HepG2 (cell line): ENCODE measurements at regions not wholly inside any gene's neighbourhood (a gene's known extent, or its start where the extent isn't known, plus 50 kb on each side); places are given as distances from the start of the nearest gene placed in this dataset.

ENCODE experiments used
- ATAC-seq: fragments of 200-7000 bp; cut with Tn5 transposase; 3 replicates; pipeline ENCODE4 v1.9.1; 2020; ENCODE audit warnings: mild to moderate bottlenecking, moderate library complexity
- BruUV-seq: library from RNA; stranded (reverse); fragments of 400-500 nt; replicated peaks from 2 replicates; lab custom pipeline; 2021; lab: Mats Ljungman, UMichigan
- CTCF ChIA-PET: fragments of 300-600 bp; formaldehyde crosslinking; extraction: SDS; loops from one replicate; lab custom pipeline; 2021; ENCODE audit warnings: low total read pairs, inconsistent platforms, low intra/inter-chr PET ratio; lab: Yijun Ruan, JAX
- POLR2A ChIA-PET: fragments of 350-600 bp; sonication (Branson Sonifier 250); formaldehyde crosslinking; loops from one replicate; lab custom pipeline; 2020; ENCODE audit warnings: antibody characterized with exemption, inconsistent platforms; lab: Yijun Ruan, JAX
- DNase-seq: peaks from one replicate; pipeline ENCODE4 v3.0.0-alpha.2; 2015; ENCODE audit warnings: low spot score
- FAIRE-seq: peaks from 3 replicates; lab custom pipeline; 2011; peaks lifted over from hg19 to GRCh38; lab: Jason Lieb, UNC
- H2AFZ ChIP-seq: one replicate; pipeline ENCODE4 v1.6.1; 2011; ENCODE audit warnings: low read length, inconsistent platforms
- H3K27ac ChIP-seq: fragments of 300-600 bp; 3 replicates; pipeline ENCODE4 v1.8.0; 2011; ENCODE audit warnings: mixed run types, mild to moderate bottlenecking, mixed read lengths, low read length, inconsistent platforms; ENCODE audit not compliant: insufficient read depth; ENCODE audit errors: extremely low read length
- H3K27me3 ChIP-seq, 2 experiments: fragments of 200-600 bp in 1 of 2; 2 replicates in 1 of 2; 3 replicates in 1 of 2; pipeline versions ENCODE4 v1.6.0 to v1.8.0; 2011; ENCODE audit warnings: low read length in 2 of 2, mild to moderate bottlenecking in 2 of 2, moderate library complexity in 2 of 2, inconsistent platforms in 1 of 2; ENCODE audit not compliant: insufficient read depth in 2 of 2, control insufficient read depth in 1 of 2
- H3K36me3 ChIP-seq, 2 experiments: fragments of 200-600 bp in 1 of 2; replicated peaks in 1 of 2; 2 replicates in 1 of 2; 3 replicates in 1 of 2; pipeline versions ENCODE4 v1.5.1 to v1.8.0; 2011; ENCODE audit warnings: low read length in 2 of 2, inconsistent platforms in 1 of 2; ENCODE audit not compliant: insufficient read depth in 2 of 2, control insufficient read depth in 1 of 2
- H3K4me1 ChIP-seq: 2 replicates; pipeline ENCODE4 v1.5.1; 2012; ENCODE audit warnings: low read length, inconsistent platforms; ENCODE audit not compliant: insufficient read depth
- H3K4me2 ChIP-seq: 2 replicates; pipeline ENCODE4 v1.6.0; 2011; ENCODE audit warnings: low read depth, low read length, inconsistent platforms
- H3K4me3 ChIP-seq, 3 experiments: fragments of 200-600 bp in 1 of 3; sonication (generic), shearing (Covaris generic) in 1 of 3; replicated peaks in 1 of 3; 2 replicates each; pipeline ENCODE4 v1.5.1; 2011 to 2016; ENCODE audit warnings: low read length in 3 of 3, inconsistent platforms in 2 of 3, low read depth in 2 of 3, mild to moderate bottlenecking in 2 of 3, control low read depth in 1 of 3, mixed read lengths in 1 of 3; ENCODE audit not compliant: insufficient read depth in 1 of 3
- H3K79me2 ChIP-seq: one replicate; pipeline ENCODE4 v1.6.1; 2011; ENCODE audit warnings: low read length, inconsistent platforms; ENCODE audit not compliant: insufficient read depth
- H3K9ac ChIP-seq: 2 replicates; pipeline ENCODE4 v1.6.0; 2011; ENCODE audit warnings: mild to moderate bottlenecking, low read depth, low read length, inconsistent platforms; ENCODE audit not compliant: insufficient read depth
- H3K9me3 ChIP-seq: 2 replicates; pipeline ENCODE4 v1.5.1; 2012; ENCODE audit warnings: mild to moderate bottlenecking, low read length
- H4K20me1 ChIP-seq: 2 replicates; pipeline ENCODE4 v1.6.0; 2011; ENCODE audit warnings: inconsistent platforms, mild to moderate bottlenecking, low read length, moderate library complexity; ENCODE audit not compliant: insufficient read depth
- CREBL2 ChIP-seq: sonication (generic); formaldehyde crosslinking; IDR thresholded peaks from 2 replicates; pipeline ENCODE4 v1.8.1; 2023; ENCODE audit warnings: missing genetic modification reagents, mild to moderate bottlenecking, borderline replicate concordance
- DZIP1 ChIP-seq: sonication (generic); formaldehyde crosslinking; IDR thresholded peaks from 2 replicates; pipeline ENCODE4 v1.5.0; 2020; ENCODE audit warnings: mild to moderate bottlenecking, missing genetic modification reagents
- KDM5A ChIP-seq: fragments of 200-600 bp; sonication (generic); IDR thresholded peaks from 2 replicates; pipeline ENCODE4 v1.7.0; 2018; ENCODE audit warnings: antibody characterized with exemption, mild to moderate bottlenecking, low read length, borderline replicate concordance
- MAF1 ChIP-seq: sonication (generic); formaldehyde crosslinking; IDR thresholded peaks from 2 replicates; pipeline ENCODE4 v1.5.0; 2020; ENCODE audit warnings: missing genetic modification reagents, borderline replicate concordance
- NR2C2 ChIP-seq: sonication (generic); formaldehyde crosslinking; IDR thresholded peaks from 2 replicates; pipeline ENCODE4 v1.4.0; 2020; ENCODE audit warnings: missing genetic modification reagents, mild to moderate bottlenecking, moderate library complexity, borderline replicate concordance
- NR2F2 ChIP-seq: IDR thresholded peaks from 2 replicates; pipeline ENCODE4 v1.6.1; 2012; ENCODE audit warnings: low read depth, inconsistent platforms, borderline replicate concordance
- SRY ChIP-seq: sonication (generic); formaldehyde crosslinking; IDR thresholded peaks from 2 replicates; pipeline ENCODE4 v1.8.0; 2022; ENCODE audit warnings: mild to moderate bottlenecking, missing genetic modification reagents
- ZBED4 ChIP-seq: sonication (generic); formaldehyde crosslinking; IDR thresholded peaks from 2 replicates; pipeline ENCODE4 v1.4.0; 2020; ENCODE audit warnings: missing genetic modification reagents, borderline replicate concordance
- ZNF101 ChIP-seq: sonication (generic); formaldehyde crosslinking; IDR thresholded peaks from 2 replicates; pipeline ENCODE4 v1.4.0; 2020; ENCODE audit warnings: mild to moderate bottlenecking, low read depth, missing genetic modification reagents, borderline replicate concordance
- ZNF138 ChIP-seq: sonication (generic); formaldehyde crosslinking; IDR thresholded peaks from 2 replicates; pipeline ENCODE4 v1.5.0; 2020; ENCODE audit warnings: mild to moderate bottlenecking, low read depth, missing genetic modification reagents
- ZNF567 ChIP-seq: sonication (generic); formaldehyde crosslinking; IDR thresholded peaks from 2 replicates; pipeline ENCODE4 v1.8.1; 2023; ENCODE audit warnings: mild to moderate bottlenecking, missing genetic modification reagents, borderline replicate concordance
- ZNF687 ChIP-seq: sonication (generic); formaldehyde crosslinking; IDR thresholded peaks from 2 replicates; pipeline ENCODE4 v1.5.1; 2020; ENCODE audit warnings: mild to moderate bottlenecking, missing genetic modification reagents, moderate library complexity
- WGBS: methylation state at CpG from one replicate; pipeline ENCODE4 v1.1.6; 2017; ENCODE audit warnings: low lambda C conversion rate; 5-methylcytosine and 5-hydroxymethylcytosine counted together
- in situ Hi-C: cut with HindIII; loops from 2 replicates; pipeline ENCODE4 v1.10.0; 2017; ENCODE audit warnings: low pct_unique_long_range_greater_than_20kb; ENCODE audit not compliant: extremely low pct_ligation_motif_present
- intact Hi-C: fragments of 100-400 bp; cut with micrococcal nuclease; formaldehyde crosslinking; loops from one replicate; pipeline ENCODE4 v1.10.0; 2022; ENCODE audit not compliant: unreplicated experiment

- no peak overlapping the region for H3K27ac ChIP-seq
- FAIRE-seq, result no peak
- H3K4me3 ChIP-seq, result no peak overlapping the region
- no peak for ATAC-seq
- CTCF ChIA-PET, result no interaction called here
- H2AFZ ChIP-seq, result no peak overlapping the region
- no peaks in the 10 kb centered on the region for H3K4me1 ChIP-seq
- H3K27me3 ChIP-seq, result no peaks in the 10 kb centered on the region
- DNase-seq, result no peak
- TF ChIP-seq NR2C2 (CRISPR knock-in tag) (no peak), ZNF101 (CRISPR knock-in tag) (no peak), SRY (no peak), ZNF687 (CRISPR knock-in tag) (no peak), MAF1 (CRISPR knock-in tag) (no peak), DZIP1 (CRISPR knock-in tag) (no peak), ZNF567 (CRISPR knock-in tag) (no peak), KDM5A (no peak), ZNF138 (CRISPR knock-in tag) (no peak), NR2F2 (no peak), ZBED4 (CRISPR knock-in tag) (no peak), CREBL2 (CRISPR knock-in tag) (no peak)
- no peaks in the 10 kb centered on the region for H4K20me1 ChIP-seq
- WGBS, result 0% methylated on average over 1 of the region's 1 CpG
- no TSS peak for BruUV-seq
- H3K9me3 ChIP-seq, result peaks cover 76% of the 10 kb centered on the region
- no peak overlapping the region for H3K9ac ChIP-seq
- in situ Hi-C loops, result no loop called here
- no peaks in the 10 kb centered on the region for H3K79me2 ChIP-seq
- intact Hi-C loops, result no loop called here
- H3K4me2 ChIP-seq, result no peak overlapping the region
- POLR2A ChIA-PET, result no interaction called here
- H3K36me3 ChIP-seq, result no peaks in the 10 kb centered on the region
These were observed 136.3 kb upstream of the UFM1 start for GRCh38 chr13:38213314-38213713.
